GM12874 (cell line): ENCODE measurements at regions not wholly inside any gene's neighbourhood (a gene's known extent, or its start where the extent isn't known, plus 50 kb on each side); places are given as distances from the start of the nearest gene placed in this dataset.

ENCODE experiments used
- CTCF ChIP-seq: IDR thresholded peaks from 2 replicates; pipeline ENCODE4 v1.5.1; 2011; ENCODE audit warnings: low read depth, mild to moderate bottlenecking, control low read depth, low read length, moderate library complexity; ENCODE audit not compliant: insufficient read depth

- TF ChIP-seq CTCF: no peak
Measured at GRCh38 chr5:39709032-39709431, 284.3 kb upstream of the DAB2 start.

- TF ChIP-seq CTCF: no peak
Measured at GRCh38 chr5:39702928-39703327, 278.1 kb upstream of the DAB2 start.

GRCh38 chr5:39700523-39700922, 275.7 kb upstream of the DAB2 start:
- TF ChIP-seq CTCF: no peak

GRCh38 chr5:39698838-39699560, 274.2 kb upstream of the DAB2 start:
- TF ChIP-seq CTCF: no peak

- TF ChIP-seq CTCF: no peak
Measured at GRCh38 chr5:39697881-39698280, 273.1 kb upstream of the DAB2 start.

GRCh38 chr5:39696672-39697398, 272.1 kb upstream of the DAB2 start:
- no peak for TF ChIP-seq CTCF

- no peak for TF ChIP-seq CTCF
Measured at GRCh38 chr5:39691993-39692392, 267.2 kb upstream of the DAB2 start.
